ENCODE measurements at regions not wholly inside any gene's neighbourhood (a gene's known extent, or its start where the extent isn't known, plus 50 kb on each side); places are given as distances from the start of the nearest gene placed in this dataset.

DNA sequence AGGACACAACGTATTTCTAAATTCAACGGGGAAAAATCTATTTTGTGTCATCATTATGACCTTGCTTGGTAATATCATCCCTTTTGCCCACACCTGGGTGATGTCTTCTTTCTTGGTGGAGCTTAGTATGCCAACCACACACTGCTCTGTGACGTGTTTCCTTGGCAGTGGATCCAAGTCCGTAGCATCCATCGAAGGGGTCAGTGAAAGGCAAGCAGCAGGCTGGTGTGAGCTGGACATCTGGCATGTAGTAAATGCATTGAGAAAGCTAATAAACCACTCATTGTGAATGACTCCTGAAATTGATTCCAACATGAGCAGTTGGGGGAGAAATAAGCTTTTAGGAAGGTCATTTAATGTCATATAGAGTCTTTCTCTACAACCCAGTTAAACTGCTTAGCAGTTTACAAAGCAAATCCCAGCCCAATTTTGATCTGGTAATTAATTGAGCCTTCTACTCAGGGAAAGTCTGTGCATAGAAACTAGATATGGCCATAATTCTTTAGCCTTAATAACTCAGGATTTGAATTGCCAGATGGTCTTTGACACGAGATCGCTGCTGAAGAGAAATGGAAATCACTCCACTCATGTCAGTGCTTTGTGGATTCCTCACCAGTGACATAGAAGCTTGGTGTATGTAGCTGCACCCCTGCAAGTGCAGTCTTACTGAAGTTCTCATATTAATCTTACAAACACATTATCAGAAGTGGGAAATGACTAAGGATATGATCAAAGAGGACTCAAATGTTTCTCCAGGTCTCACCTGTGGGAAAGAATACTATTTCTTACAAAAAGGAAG lies 494.8 kb downstream of the CMPK2 start:
- no peak for TF ChIP-seq POLR2A (IDR thresholded peaks at IDR 0.05; ENCODE audit: extremely low read depth, insufficient read length)
- TF ChIP-seq, protein P1, sequence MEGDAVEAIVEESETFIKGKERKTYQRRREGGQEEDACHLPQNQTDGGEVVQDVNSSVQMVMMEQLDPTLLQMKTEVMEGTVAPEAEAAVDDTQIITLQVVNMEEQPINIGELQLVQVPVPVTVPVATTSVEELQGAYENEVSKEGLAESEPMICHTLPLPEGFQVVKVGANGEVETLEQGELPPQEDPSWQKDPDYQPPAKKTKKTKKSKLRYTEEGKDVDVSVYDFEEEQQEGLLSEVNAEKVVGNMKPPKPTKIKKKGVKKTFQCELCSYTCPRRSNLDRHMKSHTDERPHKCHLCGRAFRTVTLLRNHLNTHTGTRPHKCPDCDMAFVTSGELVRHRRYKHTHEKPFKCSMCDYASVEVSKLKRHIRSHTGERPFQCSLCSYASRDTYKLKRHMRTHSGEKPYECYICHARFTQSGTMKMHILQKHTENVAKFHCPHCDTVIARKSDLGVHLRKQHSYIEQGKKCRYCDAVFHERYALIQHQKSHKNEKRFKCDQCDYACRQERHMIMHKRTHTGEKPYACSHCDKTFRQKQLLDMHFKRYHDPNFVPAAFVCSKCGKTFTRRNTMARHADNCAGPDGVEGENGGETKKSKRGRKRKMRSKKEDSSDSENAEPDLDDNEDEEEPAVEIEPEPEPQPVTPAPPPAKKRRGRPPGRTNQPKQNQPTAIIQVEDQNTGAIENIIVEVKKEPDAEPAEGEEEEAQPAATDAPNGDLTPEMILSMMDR (IDR thresholded peaks at IDR 0.05; ENCODE audit: low read depth, low read length), result no peak
- TF ChIP-seq, protein P2, sequence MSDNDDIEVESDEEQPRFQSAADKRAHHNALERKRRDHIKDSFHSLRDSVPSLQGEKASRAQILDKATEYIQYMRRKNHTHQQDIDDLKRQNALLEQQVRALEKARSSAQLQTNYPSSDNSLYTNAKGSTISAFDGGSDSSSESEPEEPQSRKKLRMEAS (IDR thresholded peaks at IDR 0.05; ENCODE audit: low read depth, low read length), result no peak
- TF ChIP-seq MYC (IDR thresholded peaks at IDR 0.05; ENCODE audit: low read depth, low read length), result no peak
